ENCODE measurements at regions not wholly inside any gene's neighbourhood (a gene's known extent, or its start where the extent isn't known, plus 50 kb on each side); places are given as distances from the start of the nearest gene placed in this dataset.

DNA sequence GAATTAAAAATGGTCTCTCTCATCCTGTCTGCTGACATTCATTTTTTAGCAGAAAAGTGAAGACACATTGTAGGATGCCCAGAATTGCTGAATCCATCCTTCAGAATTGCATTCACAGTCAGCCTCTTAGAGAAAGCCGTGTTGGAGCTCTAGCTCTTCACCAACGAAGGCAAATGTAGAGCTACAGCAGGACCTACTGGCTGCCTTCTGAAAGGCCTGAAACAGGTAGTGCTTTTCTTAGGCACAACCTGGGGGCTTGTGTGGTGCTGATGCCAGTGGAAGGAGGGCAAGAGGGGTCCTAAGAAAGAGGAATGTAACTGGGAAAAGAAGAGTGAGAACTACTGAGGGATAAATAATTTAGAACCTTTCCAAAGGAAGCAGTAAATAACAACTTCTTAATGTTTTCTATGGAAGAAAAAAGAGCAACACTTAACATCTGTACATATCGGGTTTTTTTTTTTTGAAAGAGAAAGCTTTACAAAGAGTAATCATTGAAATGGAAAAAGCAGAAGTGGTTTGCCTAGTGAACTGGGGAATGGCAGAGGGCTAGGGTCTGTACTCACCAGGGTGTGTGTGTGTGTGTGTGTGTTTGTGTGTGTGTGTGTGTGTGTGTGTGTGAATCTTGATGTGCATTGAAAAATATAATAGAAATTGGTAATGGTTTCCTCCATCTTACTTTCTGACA lies 297.8 kb downstream of the SATB1 start:
- Mint-ChIP-seq H3K4me1 (ENCODE audit: low read depth, unreplicated experiment) (peaks cover 6% of the 10 kb centered on the region), H3K4me3 (ENCODE audit: unreplicated experiment) (no peak overlapping the region), H3K36me3 (ENCODE audit: unreplicated experiment) (no peaks in the 10 kb centered on the region), H3K27me3 (ENCODE audit: unreplicated experiment) (no peaks in the 10 kb centered on the region), H3K27ac (ENCODE audit: unreplicated experiment) (no peak overlapping the region), H3K9me3 (ENCODE audit: unreplicated experiment) (no peaks in the 10 kb centered on the region)
- no peak for DNase-seq
- TF ChIP-seq, protein P1, sequence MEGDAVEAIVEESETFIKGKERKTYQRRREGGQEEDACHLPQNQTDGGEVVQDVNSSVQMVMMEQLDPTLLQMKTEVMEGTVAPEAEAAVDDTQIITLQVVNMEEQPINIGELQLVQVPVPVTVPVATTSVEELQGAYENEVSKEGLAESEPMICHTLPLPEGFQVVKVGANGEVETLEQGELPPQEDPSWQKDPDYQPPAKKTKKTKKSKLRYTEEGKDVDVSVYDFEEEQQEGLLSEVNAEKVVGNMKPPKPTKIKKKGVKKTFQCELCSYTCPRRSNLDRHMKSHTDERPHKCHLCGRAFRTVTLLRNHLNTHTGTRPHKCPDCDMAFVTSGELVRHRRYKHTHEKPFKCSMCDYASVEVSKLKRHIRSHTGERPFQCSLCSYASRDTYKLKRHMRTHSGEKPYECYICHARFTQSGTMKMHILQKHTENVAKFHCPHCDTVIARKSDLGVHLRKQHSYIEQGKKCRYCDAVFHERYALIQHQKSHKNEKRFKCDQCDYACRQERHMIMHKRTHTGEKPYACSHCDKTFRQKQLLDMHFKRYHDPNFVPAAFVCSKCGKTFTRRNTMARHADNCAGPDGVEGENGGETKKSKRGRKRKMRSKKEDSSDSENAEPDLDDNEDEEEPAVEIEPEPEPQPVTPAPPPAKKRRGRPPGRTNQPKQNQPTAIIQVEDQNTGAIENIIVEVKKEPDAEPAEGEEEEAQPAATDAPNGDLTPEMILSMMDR (IDR thresholded peaks at IDR 0.05; ENCODE audit: partially characterized antibody, unreplicated experiment), result no peak

DNA sequence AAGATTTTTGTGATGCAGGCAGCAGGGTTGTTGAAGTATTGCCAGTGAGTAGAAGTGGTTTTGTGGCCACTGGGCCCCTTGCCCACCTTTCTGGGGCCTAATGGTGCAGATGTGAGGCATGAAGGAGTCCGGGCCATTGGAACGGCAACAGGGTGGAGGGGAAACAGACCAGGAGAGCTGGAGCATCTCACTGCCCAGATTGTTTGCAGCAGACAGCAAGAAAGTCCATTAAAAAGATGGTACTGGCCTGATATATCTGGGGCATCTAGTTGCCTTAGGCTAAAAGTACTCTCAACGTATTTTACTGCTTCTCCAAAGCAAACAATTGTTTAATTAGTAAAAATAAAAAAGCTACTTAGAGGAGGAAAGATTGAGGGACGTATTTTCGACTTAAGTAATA lies 298.4 kb downstream of the SATB1 start:
- Mint-ChIP-seq H3K4me3 (ENCODE audit: unreplicated experiment) (no peak overlapping the region), H3K4me1 (ENCODE audit: low read depth, unreplicated experiment) (peaks cover 6% of the 10 kb centered on the region)
- DNase-seq, result no peak

DNA sequence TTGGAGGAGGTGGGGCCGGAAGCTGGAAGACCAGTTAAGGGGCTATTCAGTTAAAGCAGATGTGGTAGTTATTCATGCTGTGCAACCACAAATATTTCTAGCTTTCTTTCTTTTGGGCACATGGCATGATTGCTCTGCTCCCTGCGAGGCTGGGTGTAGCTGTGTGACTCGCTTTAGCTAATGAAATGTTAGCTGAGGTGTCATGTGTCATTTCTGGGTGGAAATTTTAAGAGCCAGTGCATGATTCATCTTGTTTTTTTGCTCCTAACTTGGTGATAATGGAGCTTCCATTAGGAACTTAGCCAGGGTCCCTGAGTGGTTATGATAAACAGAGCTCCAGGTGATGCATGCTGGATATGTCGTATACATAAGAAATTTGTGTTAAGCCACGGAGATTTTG lies 300.6 kb downstream of the SATB1 start:
- TF ChIP-seq, protein P1 (IDR thresholded peaks at IDR 0.05; ENCODE audit: partially characterized antibody, unreplicated experiment), result no peak
- Mint-ChIP-seq H3K9me3 (ENCODE audit: unreplicated experiment) (no peaks in the 10 kb centered on the region), H3K27me3 (ENCODE audit: unreplicated experiment) (no peaks in the 10 kb centered on the region), H3K4me3 (ENCODE audit: unreplicated experiment) (no peak overlapping the region), H3K36me3 (ENCODE audit: unreplicated experiment) (no peaks in the 10 kb centered on the region), H3K27ac (ENCODE audit: unreplicated experiment) (no peak overlapping the region), H3K4me1 (ENCODE audit: low read depth, unreplicated experiment) (peaks cover 6% of the 10 kb centered on the region)
- DNase-seq, result no peak

More for the DNA sequence above, 298.4 kb downstream of the SATB1 start:
- H3K27me3 Mint-ChIP-seq (ENCODE audit: unreplicated experiment), result no peaks in the 10 kb centered on the region
- TF ChIP-seq, protein P1 (IDR thresholded peaks at IDR 0.05; ENCODE audit: partially characterized antibody, unreplicated experiment), result no peak
- no peaks in the 10 kb centered on the region for H3K36me3 Mint-ChIP-seq (ENCODE audit: unreplicated experiment)
- no peaks in the 10 kb centered on the region for H3K9me3 Mint-ChIP-seq (ENCODE audit: unreplicated experiment)
- H3K27ac Mint-ChIP-seq (ENCODE audit: unreplicated experiment), result no peak overlapping the region

DNA sequence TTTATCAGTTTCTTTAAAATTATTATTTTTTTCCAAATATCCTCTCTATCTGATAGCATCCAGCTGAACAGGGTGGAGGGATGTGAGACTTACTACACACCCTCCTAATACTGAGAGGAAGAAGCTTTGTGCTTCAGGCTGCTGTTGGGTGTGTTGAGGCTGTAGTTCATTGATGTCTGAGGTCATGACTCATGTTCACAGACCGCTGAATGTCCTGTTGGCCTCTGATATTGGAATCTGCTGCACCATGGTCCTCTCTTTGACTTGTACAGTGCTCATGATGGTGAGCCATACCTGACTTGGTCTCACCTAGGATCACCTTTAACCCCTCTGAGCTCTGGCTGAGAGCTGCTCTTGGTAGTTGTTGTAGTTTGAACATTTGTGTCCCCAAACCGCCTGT lies 302.9 kb downstream of the SATB1 start:
- Mint-ChIP-seq H3K27me3 (ENCODE audit: unreplicated experiment) (no peaks in the 10 kb centered on the region), H3K4me1 (ENCODE audit: low read depth, unreplicated experiment) (peaks cover 6% of the 10 kb centered on the region), H3K36me3 (ENCODE audit: unreplicated experiment) (no peaks in the 10 kb centered on the region), H3K27ac (ENCODE audit: unreplicated experiment) (no peak overlapping the region), H3K4me3 (ENCODE audit: unreplicated experiment) (no peak overlapping the region), H3K9me3 (ENCODE audit: unreplicated experiment) (no peaks in the 10 kb centered on the region)
- no peak for DNase-seq
- TF ChIP-seq, protein P1 (IDR thresholded peaks at IDR 0.05; ENCODE audit: partially characterized antibody, unreplicated experiment), result no peak

DNA sequence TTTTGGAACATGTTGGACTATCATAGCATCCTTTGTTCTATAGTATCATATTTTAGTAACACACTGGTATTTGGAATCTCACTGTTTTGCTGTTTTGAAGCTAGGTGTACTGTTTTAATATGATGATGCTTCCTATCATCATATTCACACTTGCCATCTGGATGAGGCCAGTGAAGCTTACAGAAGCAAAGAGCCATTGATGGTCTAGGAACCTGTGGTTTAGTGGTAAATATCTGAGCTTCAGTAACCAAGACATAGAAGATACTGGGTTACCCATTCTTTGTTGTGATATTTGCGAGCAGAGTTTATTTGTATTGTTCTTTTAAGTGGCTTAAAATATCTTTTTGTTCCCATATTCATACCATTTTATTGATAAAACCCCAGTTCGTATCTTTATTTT lies 304.1 kb downstream of the SATB1 start:
- Mint-ChIP-seq H3K4me3 (ENCODE audit: unreplicated experiment) (no peak overlapping the region), H3K27me3 (ENCODE audit: unreplicated experiment) (no peaks in the 10 kb centered on the region), H3K4me1 (ENCODE audit: low read depth, unreplicated experiment) (peaks cover 6% of the 10 kb centered on the region), H3K9me3 (ENCODE audit: unreplicated experiment) (no peaks in the 10 kb centered on the region), H3K27ac (ENCODE audit: unreplicated experiment) (no peak overlapping the region), H3K36me3 (ENCODE audit: unreplicated experiment) (no peaks in the 10 kb centered on the region)
- TF ChIP-seq, protein P1 (IDR thresholded peaks at IDR 0.05; ENCODE audit: partially characterized antibody, unreplicated experiment), result no peak
- no peak for DNase-seq

Measured in glutamatergic neuron (in vitro differentiated cells).